ENCODE measurements at regions not wholly inside any gene's neighbourhood (a gene's known extent, or its start where the extent isn't known, plus 50 kb on each side); places are given as distances from the start of the nearest gene placed in this dataset.

DNA sequence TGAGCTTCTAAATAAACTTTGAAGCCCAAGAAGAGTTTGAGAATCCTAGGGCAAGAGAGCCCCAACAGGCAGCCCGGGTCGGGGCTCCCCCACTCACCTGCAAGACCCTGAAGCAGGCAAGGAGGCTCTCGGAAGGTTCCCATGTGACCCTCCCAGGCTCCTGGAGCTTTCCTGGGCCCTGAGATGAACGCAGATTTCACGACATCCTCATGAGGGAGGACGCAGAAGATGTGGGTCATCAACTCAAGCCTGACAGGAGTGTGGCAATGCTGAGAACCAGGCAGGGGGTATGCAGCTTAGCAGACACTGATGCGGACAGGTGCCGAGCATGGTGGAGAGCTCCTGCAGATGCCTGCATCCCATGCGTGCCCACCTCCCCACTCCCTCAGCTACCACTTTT lies 184.5 kb upstream of the SLC24A3 start:
- H3K4me1 ChIP-seq = peaks cover 28% of the 10 kb centered on the region
- 93% methylated on average over 9 of the region's 9 CpGs for WGBS
- H3K27ac ChIP-seq = no peak overlapping the region
- DNase-seq (ENCODE audit: low spot score in 2 of 2) = no peak
- TF ChIP-seq EP300 (IDR thresholded peaks at IDR 0.05) = no peak
- TF ChIP-seq, protein P1, sequence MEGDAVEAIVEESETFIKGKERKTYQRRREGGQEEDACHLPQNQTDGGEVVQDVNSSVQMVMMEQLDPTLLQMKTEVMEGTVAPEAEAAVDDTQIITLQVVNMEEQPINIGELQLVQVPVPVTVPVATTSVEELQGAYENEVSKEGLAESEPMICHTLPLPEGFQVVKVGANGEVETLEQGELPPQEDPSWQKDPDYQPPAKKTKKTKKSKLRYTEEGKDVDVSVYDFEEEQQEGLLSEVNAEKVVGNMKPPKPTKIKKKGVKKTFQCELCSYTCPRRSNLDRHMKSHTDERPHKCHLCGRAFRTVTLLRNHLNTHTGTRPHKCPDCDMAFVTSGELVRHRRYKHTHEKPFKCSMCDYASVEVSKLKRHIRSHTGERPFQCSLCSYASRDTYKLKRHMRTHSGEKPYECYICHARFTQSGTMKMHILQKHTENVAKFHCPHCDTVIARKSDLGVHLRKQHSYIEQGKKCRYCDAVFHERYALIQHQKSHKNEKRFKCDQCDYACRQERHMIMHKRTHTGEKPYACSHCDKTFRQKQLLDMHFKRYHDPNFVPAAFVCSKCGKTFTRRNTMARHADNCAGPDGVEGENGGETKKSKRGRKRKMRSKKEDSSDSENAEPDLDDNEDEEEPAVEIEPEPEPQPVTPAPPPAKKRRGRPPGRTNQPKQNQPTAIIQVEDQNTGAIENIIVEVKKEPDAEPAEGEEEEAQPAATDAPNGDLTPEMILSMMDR (IDR thresholded peaks at IDR 0.05) = no peak
- TF ChIP-seq POLR2A (IDR thresholded peaks at IDR 0.05) = no peak
- TF ChIP-seq POLR2AphosphoS5 (IDR thresholded peaks at IDR 0.05) = no peak
- no peaks in the 10 kb centered on the region for H3K36me3 ChIP-seq
- no peaks in the 10 kb centered on the region for H3K27me3 ChIP-seq
- H3K9me3 ChIP-seq = no peaks in the 10 kb centered on the region
- no peak overlapping the region for H3K4me3 ChIP-seq

DNA sequence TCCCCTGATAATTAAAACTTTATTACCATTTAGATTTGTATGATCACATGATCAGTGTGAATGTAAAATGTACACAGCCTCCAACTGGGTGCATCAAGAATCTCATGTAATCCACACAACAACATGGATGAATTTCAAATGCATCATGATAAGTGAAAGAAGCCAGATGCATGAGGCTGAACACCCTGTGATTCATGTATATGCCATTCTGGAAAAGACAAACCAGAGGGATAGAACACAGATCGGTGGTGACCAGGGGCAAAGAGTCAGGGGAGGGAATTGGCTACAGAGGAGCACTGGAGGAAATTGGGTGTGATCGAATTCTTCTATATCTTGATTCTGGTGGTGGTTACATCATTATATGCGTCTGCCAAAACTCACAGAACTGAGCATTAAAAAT lies 170.7 kb upstream of the SLC24A3 start:
- TF ChIP-seq, protein P1 (IDR thresholded peaks at IDR 0.05) = no peak
- TF ChIP-seq POLR2AphosphoS5 (IDR thresholded peaks at IDR 0.05) (no peak), EP300 (IDR thresholded peaks at IDR 0.05) (no peak), POLR2A (IDR thresholded peaks at IDR 0.05) (no peak)
- no peaks in the 10 kb centered on the region for H3K9me3 ChIP-seq
- 32% methylated on average over 3 of the region's 3 CpGs for WGBS
- peaks cover 17% of the 10 kb centered on the region for H3K4me1 ChIP-seq
- no peaks in the 10 kb centered on the region for H3K27me3 ChIP-seq
- H3K4me3 ChIP-seq = no peak overlapping the region
- no peaks in the 10 kb centered on the region for H3K36me3 ChIP-seq
- no peak for DNase-seq (ENCODE audit: low spot score in 2 of 2)
- no peak overlapping the region for H3K27ac ChIP-seq

DNA sequence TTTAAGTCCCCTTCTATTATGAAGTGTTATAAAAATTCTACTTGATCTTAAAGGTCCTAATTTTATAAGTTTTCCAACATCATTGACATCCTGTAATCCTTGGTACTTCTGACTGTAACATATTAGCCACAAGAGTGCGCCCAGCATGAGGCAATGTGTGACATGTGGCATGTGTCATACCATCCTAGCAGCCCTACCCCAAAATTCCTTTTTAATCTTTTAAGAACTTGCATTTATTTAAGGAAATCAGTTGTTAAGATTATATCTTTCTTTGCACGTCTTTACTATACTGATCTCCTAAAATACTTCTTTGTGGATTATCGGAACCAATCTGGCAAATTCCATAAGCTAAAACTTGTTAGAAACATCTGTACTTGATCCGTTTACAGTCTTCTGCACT lies 167.1 kb upstream of the SLC24A3 start:
- 61% methylated on average over 4 of the region's 4 CpGs for WGBS
- no peaks in the 10 kb centered on the region for H3K27me3 ChIP-seq
- H3K4me3 ChIP-seq = no peak overlapping the region
- H3K27ac ChIP-seq = no peak overlapping the region
- DNase-seq (ENCODE audit: low spot score in 2 of 2) = no peak
- peaks cover 46% of the 10 kb centered on the region for H3K4me1 ChIP-seq
- H3K9me3 ChIP-seq = no peaks in the 10 kb centered on the region
- no peaks in the 10 kb centered on the region for H3K36me3 ChIP-seq
- TF ChIP-seq EP300 (IDR thresholded peaks at IDR 0.05) (no peak), POLR2AphosphoS5 (IDR thresholded peaks at IDR 0.05) (no peak), POLR2A (IDR thresholded peaks at IDR 0.05) (no peak)
- TF ChIP-seq, protein P1 (IDR thresholded peaks at IDR 0.05) = no peak

DNA sequence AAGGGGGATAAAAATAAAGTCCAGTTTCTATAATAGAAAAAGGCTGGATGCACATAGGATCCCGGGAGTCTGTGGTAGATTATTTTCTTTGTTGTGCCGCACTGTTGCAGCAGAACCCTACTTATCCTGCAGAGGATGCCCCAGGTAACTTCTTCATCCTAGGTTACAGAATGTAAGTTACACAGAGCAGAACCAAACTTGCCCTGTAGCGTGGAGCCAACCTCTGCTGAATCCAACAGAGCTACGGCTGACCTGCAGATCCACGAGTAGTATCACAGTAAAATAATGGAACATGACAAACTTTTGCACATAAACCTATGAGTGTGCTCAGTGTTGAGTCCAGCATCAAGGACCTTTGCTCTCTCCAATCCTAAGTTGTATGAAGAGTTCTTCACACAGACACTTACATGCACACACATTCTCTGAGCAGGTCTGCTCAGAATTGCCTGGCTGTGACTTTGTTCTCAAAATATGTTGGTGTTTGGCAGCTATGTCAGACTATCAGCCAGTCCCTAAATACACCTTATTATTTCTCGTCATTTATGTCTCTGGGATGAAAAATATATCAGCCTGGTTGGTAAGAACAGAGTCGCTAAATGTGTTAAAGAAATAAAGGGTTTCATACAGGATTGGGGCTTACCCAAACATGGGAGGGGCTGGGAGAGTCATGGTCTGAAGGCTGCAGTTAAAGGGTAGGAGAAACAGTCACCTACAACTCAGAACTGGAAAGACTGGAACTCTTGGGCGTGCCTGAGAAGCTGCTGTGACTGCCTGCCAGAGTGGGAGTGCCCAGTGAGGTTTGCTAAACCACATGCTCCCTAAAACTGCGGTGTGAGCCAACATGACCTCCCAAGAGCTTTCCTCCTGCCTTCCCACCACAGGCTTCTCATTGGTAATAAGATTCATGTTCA lies 165.1 kb upstream of the SLC24A3 start:
- Histone ChIP-seq H3K4me3 (peak overlapping the region; percentile 10), H3K27me3 (no peaks in the 10 kb centered on the region), H3K27ac (peak overlapping the region; percentile 89), H3K9me3 (no peaks in the 10 kb centered on the region), H3K36me3 (no peaks in the 10 kb centered on the region), H3K4me1 (peaks cover 34% of the 10 kb centered on the region)
- peak; percentile 81 to 86 for DNase-seq (ENCODE audit: low spot score in 2 of 2)
- 42% methylated on average over 9 of the region's 9 CpGs for WGBS
- TF ChIP-seq, protein P1 (IDR thresholded peaks at IDR 0.05) = no peak
- TF ChIP-seq EP300 (IDR thresholded peaks at IDR 0.05) = no peak
- peak in 2 of 3 donors; percentile 42 to 86 for TF ChIP-seq POLR2AphosphoS5 (IDR thresholded peaks at IDR 0.05)

DNA sequence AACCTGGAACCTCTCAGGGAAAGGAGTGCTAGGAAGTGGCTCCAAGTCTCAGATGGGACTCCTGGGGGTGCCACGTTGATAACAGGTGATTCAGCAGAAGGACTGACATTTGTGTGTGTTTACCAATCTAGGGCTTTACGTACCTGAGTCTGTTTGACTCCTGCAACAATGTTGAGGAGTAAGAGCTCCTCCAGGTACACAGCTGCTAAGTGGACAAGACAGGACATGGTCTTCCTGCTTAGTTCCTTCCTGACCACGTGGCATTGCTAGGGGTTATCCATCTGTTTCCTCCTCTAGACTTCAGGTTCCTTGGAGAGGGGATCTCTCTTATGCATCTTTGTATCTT lies 164.5 kb upstream of the SLC24A3 start:
- DNase-seq (ENCODE audit: low spot score in 2 of 2) = no peak
- H3K27me3 ChIP-seq = no peaks in the 10 kb centered on the region
- TF ChIP-seq POLR2A (IDR thresholded peaks at IDR 0.05) = no peak
- TF ChIP-seq POLR2AphosphoS5 (IDR thresholded peaks at IDR 0.05) = no peak
- no peak for TF ChIP-seq EP300 (IDR thresholded peaks at IDR 0.05)
- TF ChIP-seq, protein P1 (IDR thresholded peaks at IDR 0.05) = no peak
- peak overlapping the region; percentile 89 for H3K27ac ChIP-seq
- WGBS = 62% methylated on average over 3 of the region's 3 CpGs
- H3K4me1 ChIP-seq = peaks cover 34% of the 10 kb centered on the region
- no peaks in the 10 kb centered on the region for H3K9me3 ChIP-seq
- H3K36me3 ChIP-seq = no peaks in the 10 kb centered on the region
- no peak overlapping the region for H3K4me3 ChIP-seq
